B cell (primary cell): ENCODE measurements at regions not wholly inside any gene's neighbourhood (a gene's known extent, or its start where the extent isn't known, plus 50 kb on each side); places are given as distances from the start of the nearest gene placed in this dataset.

Source experiments
- EZH2 ChIP-seq: IDR thresholded peaks from 2 replicates; pipeline ENCODE4 v1.6.1; 2012; ENCODE audit warnings: borderline replicate concordance, low read depth, mild to moderate bottlenecking, moderate library complexity, low read length; ENCODE audit not compliant: insufficient read depth, poor library complexity, severe bottlenecking
- TF ChIP-seq, protein P1 (sequence below): fragments of 200-600 bp; IDR thresholded peaks from one replicate; pipeline ENCODE4 v1.8.0; 2022; ENCODE audit warnings: antibody characterized with exemption, mild to moderate bottlenecking

DNA sequence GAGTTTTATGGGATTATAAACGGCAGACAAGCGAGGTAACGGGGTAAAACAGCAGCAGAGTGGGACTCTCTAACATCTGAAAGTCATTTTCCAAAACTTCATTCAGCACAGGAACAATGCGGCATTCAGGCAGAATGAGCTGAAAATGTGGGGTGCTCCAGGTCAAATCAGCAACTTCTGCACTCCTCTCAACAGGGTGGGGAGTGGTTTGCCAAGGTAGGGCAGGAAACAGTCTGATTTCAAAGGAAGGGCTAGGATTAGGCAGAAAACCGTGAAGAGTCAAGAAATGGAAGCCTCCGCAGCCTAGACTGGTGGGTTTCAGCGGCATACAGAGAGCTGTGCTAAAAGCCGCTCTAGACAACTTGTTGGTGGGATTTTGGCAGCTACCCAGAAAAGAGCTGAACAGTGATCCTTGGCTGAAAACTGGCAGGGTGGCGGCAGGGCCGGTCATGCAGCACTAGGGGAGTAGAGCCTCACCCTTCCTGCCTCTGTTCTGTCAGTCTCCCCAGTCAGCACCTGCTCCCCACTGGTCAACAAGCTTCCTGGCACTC lies 154.2 kb upstream of the KLF12 start:
- TF ChIP-seq, protein P1, sequence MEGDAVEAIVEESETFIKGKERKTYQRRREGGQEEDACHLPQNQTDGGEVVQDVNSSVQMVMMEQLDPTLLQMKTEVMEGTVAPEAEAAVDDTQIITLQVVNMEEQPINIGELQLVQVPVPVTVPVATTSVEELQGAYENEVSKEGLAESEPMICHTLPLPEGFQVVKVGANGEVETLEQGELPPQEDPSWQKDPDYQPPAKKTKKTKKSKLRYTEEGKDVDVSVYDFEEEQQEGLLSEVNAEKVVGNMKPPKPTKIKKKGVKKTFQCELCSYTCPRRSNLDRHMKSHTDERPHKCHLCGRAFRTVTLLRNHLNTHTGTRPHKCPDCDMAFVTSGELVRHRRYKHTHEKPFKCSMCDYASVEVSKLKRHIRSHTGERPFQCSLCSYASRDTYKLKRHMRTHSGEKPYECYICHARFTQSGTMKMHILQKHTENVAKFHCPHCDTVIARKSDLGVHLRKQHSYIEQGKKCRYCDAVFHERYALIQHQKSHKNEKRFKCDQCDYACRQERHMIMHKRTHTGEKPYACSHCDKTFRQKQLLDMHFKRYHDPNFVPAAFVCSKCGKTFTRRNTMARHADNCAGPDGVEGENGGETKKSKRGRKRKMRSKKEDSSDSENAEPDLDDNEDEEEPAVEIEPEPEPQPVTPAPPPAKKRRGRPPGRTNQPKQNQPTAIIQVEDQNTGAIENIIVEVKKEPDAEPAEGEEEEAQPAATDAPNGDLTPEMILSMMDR, result no peak
- TF ChIP-seq EZH2, result no peak
